HK-2 (cell line): ENCODE measurements at regions not wholly inside any gene's neighbourhood (a gene's known extent, or its start where the extent isn't known, plus 50 kb on each side); places are given as distances from the start of the nearest gene placed in this dataset.
"Not testable (repeated sequence)": the region's sequence is repeated elsewhere in the genome, so short reads cannot be mapped to it uniquely, and the experiment has no call there.

Source experiments
- DNase-seq: peaks from one replicate; pipeline ENCODE4 v3.0.0-alpha.2; 2018; ENCODE audit not compliant: unreplicated experiment

DNA sequence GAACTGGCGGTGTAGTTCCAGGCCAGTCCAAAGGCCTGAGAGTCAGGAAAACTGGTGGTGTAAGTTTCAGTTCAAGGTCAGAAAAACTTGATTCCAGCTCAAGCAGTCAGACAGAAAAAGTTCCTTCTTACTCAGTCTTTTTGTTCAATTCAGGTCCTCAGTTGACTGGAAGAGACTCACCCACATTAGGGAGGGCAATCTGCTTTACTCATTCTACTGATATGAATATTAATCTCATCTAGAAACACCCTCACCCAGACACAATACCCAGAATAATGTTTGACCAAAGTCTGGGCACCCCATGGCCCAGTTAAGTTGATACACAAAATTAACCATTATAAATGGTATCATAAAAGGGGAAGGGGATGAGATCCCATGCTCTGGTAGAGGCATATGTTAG is 50.1 kb upstream of the LTA4H start:
- no peak for DNase-seq

DNA sequence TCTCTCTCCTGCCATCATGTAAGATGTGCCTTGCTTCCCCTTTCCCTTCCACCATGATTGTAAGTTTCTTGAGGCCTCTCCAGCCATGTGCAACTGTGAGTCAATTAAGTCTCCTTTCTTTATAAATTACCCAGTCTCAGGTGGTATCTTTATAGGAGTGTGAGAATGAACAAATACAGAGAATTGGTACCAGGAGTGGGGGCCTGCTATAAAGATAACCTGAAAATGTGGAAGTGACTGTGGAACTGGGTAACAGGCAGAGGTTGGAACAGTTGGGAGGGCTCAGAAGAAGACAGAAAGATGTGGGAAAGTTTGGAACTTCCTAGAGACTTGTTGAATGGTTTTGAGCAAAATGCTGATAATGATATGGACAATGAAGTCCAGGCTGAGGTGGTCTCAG is 50.8 kb upstream of the LTA4H start:
- not testable (repeated sequence) for DNase-seq

DNA sequence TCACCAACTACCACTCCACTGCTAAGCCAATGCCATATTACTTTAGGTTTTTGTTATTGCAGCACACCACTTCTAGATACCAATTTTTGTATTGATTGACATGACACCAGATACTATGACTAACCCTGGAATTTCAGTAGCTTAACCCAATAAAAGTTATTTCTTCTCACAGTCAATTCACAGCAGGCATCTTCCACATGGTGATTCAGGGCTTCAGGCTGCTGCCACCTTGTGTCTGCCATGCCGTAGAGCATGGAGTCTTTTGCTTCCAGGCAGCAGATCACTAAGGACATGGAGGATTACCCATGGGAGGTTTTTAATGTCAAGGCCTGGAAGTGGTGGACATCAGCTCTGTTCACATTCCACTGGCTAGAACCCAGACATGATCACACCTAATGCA is 56.4 kb upstream of the LTA4H start:
- DNase-seq = no peak

DNA sequence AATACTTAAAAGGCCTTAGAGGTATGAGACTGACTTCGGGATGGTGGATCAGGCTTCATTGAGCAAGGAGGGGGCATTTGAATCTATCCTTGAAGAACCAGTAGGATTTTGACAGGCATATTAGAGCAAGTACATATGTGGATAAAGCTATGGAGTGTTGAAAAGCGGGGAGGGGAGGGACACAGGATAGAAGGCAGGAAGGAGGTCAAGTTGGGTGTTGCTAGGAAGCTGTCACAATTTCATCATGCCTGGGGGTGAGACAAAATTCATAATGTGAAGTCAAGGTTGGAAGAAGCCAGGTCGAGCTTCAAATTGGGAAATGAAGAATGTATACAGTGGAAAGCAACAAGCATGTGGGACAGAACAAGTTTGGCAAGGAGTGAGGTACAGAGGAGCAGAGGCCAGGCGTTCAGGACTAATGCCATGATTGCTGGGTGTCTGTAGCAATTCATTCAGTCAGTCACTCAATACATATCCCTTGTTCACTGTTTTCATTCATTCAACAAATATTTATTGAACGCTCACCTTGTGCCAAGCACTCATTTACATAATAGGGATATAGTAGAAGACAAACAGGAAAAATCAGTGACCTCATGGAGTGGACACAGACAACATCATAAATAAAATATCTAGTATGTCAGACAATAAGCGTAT is 58.3 kb upstream of the LTA4H start:
- no peak for DNase-seq

- DNase-seq = no peak
Observed at GRCh38 chr12:96094201-96094600, 58.8 kb upstream of the LTA4H start.

- no peak for DNase-seq
Observed at GRCh38 chr12:96098631-96099030, 63.2 kb upstream of the LTA4H start.

DNA sequence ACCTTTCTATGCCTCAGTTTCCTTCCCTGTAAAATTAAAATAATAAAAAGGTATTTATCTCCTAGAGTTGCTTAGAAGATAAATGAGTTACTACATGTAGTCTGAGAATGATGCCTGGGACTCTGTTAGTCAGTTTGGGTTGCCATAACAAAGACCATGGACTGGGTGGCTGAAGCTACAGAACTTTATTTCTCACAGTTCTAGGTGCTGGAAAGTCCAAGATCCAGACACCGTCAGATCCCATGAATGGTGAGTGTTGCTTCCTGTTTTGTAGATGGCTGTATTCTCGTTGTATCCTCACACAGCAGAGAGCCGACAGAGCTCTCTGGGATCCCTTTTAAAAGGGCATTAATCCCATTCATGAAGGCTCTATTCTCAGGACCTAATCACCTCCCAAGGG is 64.0 kb upstream of the LTA4H start:
- DNase-seq = no peak

DNA sequence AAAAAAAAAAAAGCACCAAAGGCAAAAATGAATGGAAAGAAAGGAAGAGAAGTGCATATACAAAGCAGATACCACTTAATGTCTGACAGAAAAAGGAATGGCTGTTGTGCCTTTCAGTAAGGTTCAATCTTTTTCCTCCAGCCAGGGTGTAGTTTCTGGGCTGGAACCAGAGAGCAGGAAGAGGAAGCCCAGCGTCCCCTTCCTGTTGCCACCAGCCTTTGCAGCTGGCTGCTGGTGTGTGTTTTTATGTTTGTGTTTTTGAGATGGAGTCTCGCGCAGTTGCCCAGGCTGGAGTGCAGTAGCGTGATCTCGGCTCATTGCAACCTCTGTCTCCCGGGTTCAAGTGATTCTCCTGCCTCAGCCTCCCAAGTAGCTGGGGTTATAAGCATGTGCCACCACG is 64.6 kb upstream of the LTA4H start:
- DNase-seq = no peak

DNA sequence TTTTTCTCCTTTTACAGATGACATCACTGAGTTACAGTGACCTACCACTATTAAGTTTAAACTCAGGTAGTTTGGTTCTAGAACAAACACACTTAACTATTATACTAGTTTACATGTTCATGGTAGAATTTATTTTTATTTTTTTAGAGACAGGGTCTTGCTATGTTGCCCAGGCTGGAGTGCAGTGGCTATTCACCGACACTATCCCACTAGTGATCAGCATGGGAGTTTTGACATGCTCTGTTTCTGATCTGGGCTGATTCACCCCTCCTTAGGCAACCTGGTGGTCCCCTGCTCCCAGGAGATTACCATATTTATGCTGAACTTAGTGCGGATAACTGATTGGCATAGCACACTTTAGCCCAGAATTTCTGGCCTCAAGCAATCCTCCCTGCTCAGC is 66.4 kb upstream of the LTA4H start:
- DNase-seq = no peak

- DNase-seq = no peak
Observed at GRCh38 chr12:96103067-96103644, 67.8 kb upstream of the LTA4H start.

GRCh38 chr12:96104566-96104965 is 69.2 kb upstream of the LTA4H start:
- DNase-seq = no peak

- DNase-seq = no peak
Observed at GRCh38 chr12:96106137-96106536, 70.8 kb upstream of the LTA4H start.

DNA sequence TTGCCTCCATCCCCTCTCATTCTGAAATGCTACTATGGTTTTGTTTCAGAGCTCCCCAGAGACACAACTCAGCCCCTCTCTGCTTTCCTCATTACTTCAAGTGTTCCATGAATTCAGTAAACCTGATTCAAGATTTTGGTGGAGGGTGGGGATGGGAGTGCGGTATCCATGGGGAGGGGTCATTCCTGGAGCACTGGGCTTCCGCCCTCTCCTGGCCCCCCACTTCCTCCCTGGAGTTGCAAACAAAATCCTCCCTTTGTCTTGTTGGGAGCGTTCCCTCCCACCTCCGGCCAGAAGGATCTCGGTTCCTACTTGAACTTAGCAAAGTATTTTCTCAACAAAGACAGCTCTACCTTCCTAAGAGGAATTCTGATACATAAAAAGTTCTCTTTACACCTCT is 71.8 kb upstream of the LTA4H start:
- DNase-seq = no peak

- no peak for DNase-seq
Observed at GRCh38 chr12:96108321-96108720, 72.9 kb upstream of the LTA4H start.

DNA sequence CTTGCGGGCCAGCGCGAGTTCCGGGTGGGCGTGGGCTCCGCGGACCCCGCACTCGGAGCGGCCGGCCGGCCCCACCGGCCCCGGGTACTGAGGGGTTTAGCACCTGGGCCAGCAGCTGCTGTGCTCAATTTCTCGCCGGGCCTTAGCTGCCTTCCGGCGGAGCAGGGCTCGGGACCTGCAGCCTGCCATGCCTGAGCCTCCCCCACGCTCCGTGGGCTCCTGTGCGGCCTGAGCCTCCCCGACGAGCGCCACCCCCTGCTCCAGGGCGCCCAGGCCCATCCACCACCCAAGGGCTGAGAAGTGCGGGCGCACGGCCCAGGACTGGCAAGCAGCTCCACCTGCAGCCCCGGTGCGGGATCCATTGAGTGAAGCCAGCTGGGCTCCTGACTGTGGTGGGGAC is 73.6 kb upstream of the LTA4H start:
- not testable (repeated sequence) for DNase-seq

GRCh38 chr12:96112733-96113132 is 77.3 kb upstream of the LTA4H start:
- no peak for DNase-seq

DNA sequence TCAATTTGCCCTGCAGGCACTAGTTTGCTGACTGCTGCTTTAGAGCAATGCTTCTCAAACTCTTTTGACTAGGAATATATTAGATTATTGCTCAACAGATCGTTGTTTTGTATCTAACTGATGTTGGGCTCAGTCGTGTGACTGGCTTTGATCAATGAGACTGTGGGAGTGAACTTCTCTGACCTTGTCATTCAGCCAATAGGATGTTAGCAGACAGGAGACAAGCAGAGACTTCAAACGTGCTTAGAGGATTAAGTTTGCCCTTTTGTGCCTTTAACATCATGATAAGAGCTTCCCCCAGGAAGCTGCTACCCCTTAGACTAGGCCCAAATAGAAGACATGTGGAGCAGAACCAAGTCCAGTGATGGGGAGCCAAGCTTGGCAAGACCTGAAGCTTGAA is 76.7 kb upstream of the ELK3 start:
- DNase-seq = no peak

- no peak for DNase-seq
Observed at GRCh38 chr12:96120359-96121100, 73.6 kb upstream of the ELK3 start.

GRCh38 chr12:96121271-96121711 is 72.9 kb upstream of the ELK3 start:
- no peak for DNase-seq

GRCh38 chr12:96128292-96128691 is 65.9 kb upstream of the ELK3 start:
- not testable (repeated sequence) for DNase-seq

- DNase-seq = no peak
Observed at GRCh38 chr12:96130396-96131059, 63.6 kb upstream of the ELK3 start.

DNA sequence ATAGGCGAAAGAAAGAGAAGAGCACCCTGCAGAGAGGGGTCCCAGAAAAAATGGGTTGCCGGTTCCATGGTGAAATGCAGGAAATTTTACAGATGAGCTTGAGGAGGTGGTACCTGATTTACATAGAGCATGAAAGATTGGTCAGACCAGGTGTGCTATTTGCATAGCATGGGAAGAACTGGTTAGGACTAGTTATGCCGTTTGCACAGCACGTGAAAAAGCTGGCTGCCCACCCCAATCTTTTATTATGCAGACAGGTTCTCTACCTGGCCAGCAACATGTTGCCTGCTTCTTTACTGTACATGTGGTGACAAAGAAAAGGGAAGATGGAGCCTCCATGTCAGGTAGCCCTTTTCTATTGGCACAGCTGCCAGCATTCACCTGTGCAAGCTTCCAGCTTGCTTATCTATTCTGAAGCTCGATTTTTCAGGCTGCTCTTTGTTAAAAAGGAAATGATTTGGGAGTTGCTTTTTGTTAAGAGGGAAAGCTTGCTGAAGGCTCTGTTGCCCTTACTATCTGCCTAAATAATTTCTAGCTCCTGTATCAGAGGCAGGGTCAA is 62.9 kb upstream of the ELK3 start:
- no peak for DNase-seq
